ENCODE measurements at regions not wholly inside any gene's neighbourhood (a gene's known extent, or its start where the extent isn't known, plus 50 kb on each side); places are given as distances from the start of the nearest gene placed in this dataset.

- H3K27ac ChIP-seq: no peak overlapping the region
- H3K27me3 ChIP-seq: no peaks in the 10 kb centered on the region
- no peaks in the 10 kb centered on the region for H3K9me3 ChIP-seq
- TF ChIP-seq POLR2A (IDR thresholded peaks at IDR 0.05): no peak
- TF ChIP-seq CTCF (IDR thresholded peaks at IDR 0.05): no peak
- no peak for TF ChIP-seq POLR2AphosphoS5 (IDR thresholded peaks at IDR 0.05)
- no peak for TF ChIP-seq EP300 (IDR thresholded peaks at IDR 0.05)
- H3K4me3 ChIP-seq: no peak overlapping the region
- ATAC-seq: no peak
- no peaks in the 10 kb centered on the region for H3K36me3 ChIP-seq
- no peaks in the 10 kb centered on the region for H3K4me1 ChIP-seq
Measured at GRCh38 chr3:80018375-80018774, 250.6 kb upstream of the ROBO1 start.

- no peaks in the 10 kb centered on the region for H3K36me3 ChIP-seq
- 93 to 97% methylated on average over 2 of the region's 2 CpGs for WGBS, 2 donors (ENCODE audit: low coverage in 1 of 2)
- no peak for ATAC-seq
- H3K9me3 ChIP-seq: no peaks in the 10 kb centered on the region
- H3K27ac ChIP-seq: no peak overlapping the region
- no peaks in the 10 kb centered on the region for H3K27me3 ChIP-seq
- no peak overlapping the region for H3K4me3 ChIP-seq
- no peak for TF ChIP-seq EP300 (IDR thresholded peaks at IDR 0.05)
- TF ChIP-seq POLR2AphosphoS5 (IDR thresholded peaks at IDR 0.05): no peak
- TF ChIP-seq CTCF (IDR thresholded peaks at IDR 0.05): no peak
- TF ChIP-seq POLR2A (IDR thresholded peaks at IDR 0.05): no peak
- H3K4me1 ChIP-seq: no peaks in the 10 kb centered on the region
Measured at GRCh38 chr3:80017369-80017768, 249.6 kb upstream of the ROBO1 start.

GRCh38 chr3:80014576-80014975 lies 246.8 kb upstream of the ROBO1 start:
- H3K27me3 ChIP-seq: no peaks in the 10 kb centered on the region
- 100% methylated on average over 1 of the region's 5 CpGs; no CpG with 5 or more reads in 1 of the 2 donors for WGBS, 2 donors (ENCODE audit: low coverage in 1 of 2)
- H3K4me1 ChIP-seq: no peaks in the 10 kb centered on the region
- H3K27ac ChIP-seq: no peak overlapping the region
- no peak overlapping the region for H3K4me3 ChIP-seq
- TF ChIP-seq POLR2AphosphoS5 (IDR thresholded peaks at IDR 0.05): no peak
- TF ChIP-seq EP300 (IDR thresholded peaks at IDR 0.05): no peak
- no peak for TF ChIP-seq POLR2A (IDR thresholded peaks at IDR 0.05)
- TF ChIP-seq CTCF (IDR thresholded peaks at IDR 0.05): no peak
- H3K36me3 ChIP-seq: no peaks in the 10 kb centered on the region
- no peaks in the 10 kb centered on the region for H3K9me3 ChIP-seq
- ATAC-seq: no peak

- TF ChIP-seq CTCF (IDR thresholded peaks at IDR 0.05) (no peak), POLR2A (IDR thresholded peaks at IDR 0.05) (no peak), EP300 (IDR thresholded peaks at IDR 0.05) (no peak), POLR2AphosphoS5 (IDR thresholded peaks at IDR 0.05) (no peak)
- H3K27ac ChIP-seq: no peak overlapping the region
- 41 to 53% methylated on average over 2 of the region's 2 CpGs for WGBS, 2 donors (ENCODE audit: low coverage in 1 of 2)
- H3K4me3 ChIP-seq: no peak overlapping the region
- no peak for ATAC-seq
- no peaks in the 10 kb centered on the region for H3K36me3 ChIP-seq
- H3K4me1 ChIP-seq: no peaks in the 10 kb centered on the region
- H3K27me3 ChIP-seq: no peaks in the 10 kb centered on the region
- H3K9me3 ChIP-seq: no peaks in the 10 kb centered on the region
Measured at GRCh38 chr3:80010021-80010571, 242.3 kb upstream of the ROBO1 start.

GRCh38 chr3:80007522-80007921 lies 239.7 kb upstream of the ROBO1 start:
- Histone ChIP-seq H3K27ac (no peak overlapping the region), H3K4me3 (no peak overlapping the region), H3K4me1 (no peaks in the 10 kb centered on the region), H3K27me3 (no peaks in the 10 kb centered on the region), H3K9me3 (no peaks in the 10 kb centered on the region), H3K36me3 (no peaks in the 10 kb centered on the region)
- TF ChIP-seq EP300 (IDR thresholded peaks at IDR 0.05): no peak
- TF ChIP-seq CTCF (IDR thresholded peaks at IDR 0.05): no peak
- no peak for TF ChIP-seq POLR2AphosphoS5 (IDR thresholded peaks at IDR 0.05)
- no peak for TF ChIP-seq POLR2A (IDR thresholded peaks at IDR 0.05)
- no peak for ATAC-seq
- WGBS, 2 donors (ENCODE audit: low coverage in 1 of 2): 88 to 100% methylated on average over 1 of the region's 1 CpG

All from gastroesophageal sphincter (tissue), 4 donors.